Karpas-422 (cell line): ENCODE measurements at regions not wholly inside any gene's neighbourhood (a gene's known extent, or its start where the extent isn't known, plus 50 kb on each side); places are given as distances from the start of the nearest gene placed in this dataset.

ENCODE experiments used
- DNase-seq: peaks from one replicate; pipeline ENCODE4 v3.0.0-alpha.2; 2015
- H2AFZ ChIP-seq: fragments of 200-600 bp; sonication (generic); 2 replicates; pipeline ENCODE4 v1.6.1; 2014; ENCODE audit warnings: antibody characterized with exemption, low read length, mixed read lengths
- H3K27ac ChIP-seq: fragments of 200-600 bp; sonication (generic); 2 replicates; pipeline ENCODE4 v1.5.1; 2014; ENCODE audit warnings: mild to moderate bottlenecking, low read length, moderate library complexity
- H3K27me3 ChIP-seq: fragments of 200-600 bp; sonication (generic); 2 replicates; pipeline ENCODE4 v1.6.1; 2014; ENCODE audit warnings: low read length, mixed read lengths
- H3K36me3 ChIP-seq: fragments of 200-600 bp; sonication (generic); 2 replicates; pipeline ENCODE4 v1.6.1; 2014; ENCODE audit warnings: low read length, mixed read lengths; ENCODE audit not compliant: insufficient read depth
- H3K4me1 ChIP-seq: fragments of 200-600 bp; sonication (generic); 2 replicates; pipeline ENCODE4 v1.6.1; 2014; ENCODE audit warnings: mild to moderate bottlenecking, low read length, mixed read lengths
- H3K4me2 ChIP-seq: fragments of 200-600 bp; sonication (generic); 2 replicates; pipeline ENCODE4 v1.6.1; 2014; ENCODE audit warnings: low read length, low read depth, mild to moderate bottlenecking; ENCODE audit not compliant: poor library complexity, severe bottlenecking
- H3K4me3 ChIP-seq: fragments of 200-600 bp; sonication (generic); 2 replicates; pipeline ENCODE4 v1.5.1; 2014; ENCODE audit warnings: mild to moderate bottlenecking, antibody characterized with exemption, low read length, mixed read lengths
- H3K79me2 ChIP-seq: fragments of 200-600 bp; sonication (generic); 2 replicates; pipeline ENCODE4 v1.6.1; 2014; ENCODE audit warnings: mild to moderate bottlenecking, low read length, mixed read lengths
- H3K9ac ChIP-seq: fragments of 200-600 bp; sonication (generic); 2 replicates; pipeline ENCODE4 v1.6.0; 2014; ENCODE audit warnings: low read length
- H3K9me2 ChIP-seq: fragments of 200-600 bp; sonication (generic), shearing (Covaris generic); replicated peaks from 2 replicates; pipeline ENCODE4 v1.6.0; 2014; ENCODE audit warnings: mild to moderate bottlenecking, low read length, moderate library complexity; ENCODE audit not compliant: insufficient read depth
- H3K9me3 ChIP-seq: fragments of 300-700, 200-600 bp; sonication (generic); 2 replicates; pipeline ENCODE4 v1.6.1; 2014; ENCODE audit warnings: low read length, mixed read lengths
- H4K20me1 ChIP-seq: fragments of 200-600 bp; sonication (generic); 2 replicates; pipeline ENCODE4 v1.6.1; 2014; ENCODE audit warnings: mild to moderate bottlenecking, antibody characterized with exemption, low read length, low read depth; ENCODE audit not compliant: insufficient read depth

DNA sequence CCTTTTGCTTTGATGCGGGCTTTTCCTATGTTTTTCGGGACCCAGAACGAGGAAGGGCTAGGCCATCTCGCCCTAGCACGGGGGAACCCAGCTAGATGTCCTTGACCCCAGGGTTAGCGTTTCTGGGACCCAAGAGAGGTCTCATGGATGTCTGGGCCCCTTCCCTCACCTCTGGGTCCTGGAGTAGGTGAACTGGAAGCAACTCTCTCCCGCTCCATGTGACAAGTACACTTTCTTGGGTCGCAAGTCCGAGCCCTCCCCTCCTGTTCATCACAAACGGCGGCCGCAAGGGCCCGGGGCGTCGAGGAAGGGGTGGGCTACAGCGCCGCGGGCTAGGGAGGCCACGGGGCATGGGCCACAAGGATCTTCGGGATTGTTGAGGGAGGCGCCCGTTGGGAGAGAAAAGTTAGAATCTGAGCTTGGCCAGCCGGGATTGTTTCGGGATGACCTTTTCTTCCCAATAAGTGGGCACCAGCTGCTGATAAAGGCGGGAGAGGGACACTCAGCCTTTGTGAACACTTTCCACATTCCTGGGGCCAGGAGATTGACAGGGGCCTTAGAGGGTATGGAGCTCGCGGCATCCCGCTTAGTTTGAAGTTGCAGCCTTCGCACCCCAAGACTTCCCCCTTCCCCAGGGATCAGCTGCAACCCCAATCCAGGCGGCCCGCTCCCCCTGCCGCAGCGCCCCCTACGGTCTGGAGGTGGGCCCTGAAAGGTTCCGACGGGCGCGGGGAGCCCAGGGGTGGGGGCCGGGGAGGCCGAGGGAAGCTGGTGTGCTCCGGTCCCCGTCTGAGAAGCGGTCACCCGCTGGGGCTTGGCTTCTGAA lies 136.9 kb upstream of the ZIC3 start:
- no peak overlapping the region for H3K4me2 ChIP-seq

DNA sequence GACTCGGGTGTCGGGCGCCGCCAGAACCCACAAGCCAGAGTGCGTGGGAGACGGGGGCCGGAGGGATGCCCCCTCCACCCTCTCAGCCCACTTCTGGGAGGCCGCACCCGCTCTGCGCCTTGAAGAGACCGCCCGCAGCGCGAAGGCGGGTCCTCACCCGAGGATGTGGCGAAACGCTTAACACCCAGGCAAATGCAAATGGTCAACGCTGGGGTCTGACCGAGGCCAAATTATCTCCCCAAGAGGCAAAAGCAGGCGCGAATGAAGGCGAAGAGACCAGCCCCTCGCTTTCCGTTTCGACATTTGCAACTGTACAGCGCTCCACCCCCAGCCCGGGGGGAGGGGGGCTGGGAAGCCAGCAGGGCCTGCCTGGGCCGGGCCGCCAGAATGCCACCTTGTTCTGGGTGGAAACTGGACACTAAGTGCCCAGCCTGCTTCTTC lies 137.7 kb upstream of the ZIC3 start:
- no peak overlapping the region for H3K4me3 ChIP-seq

More for the DNA sequence above, 136.9 kb upstream of the ZIC3 start:
- Histone ChIP-seq H3K9ac (no peak overlapping the region), H3K27ac (no peak overlapping the region), H3K9me2 (no peaks in the 10 kb centered on the region), H3K79me2 (no peaks in the 10 kb centered on the region), H3K4me1 (no peaks in the 10 kb centered on the region), H2AFZ (no peak overlapping the region), H3K9me3 (peaks cover 5% of the 10 kb centered on the region; the same call in 1 of the 2 replicates), H3K4me3 (no peak overlapping the region), H3K27me3 (no peaks in the 10 kb centered on the region), H4K20me1 (no peaks in the 10 kb centered on the region), H3K36me3 (no peaks in the 10 kb centered on the region)
- DNase-seq, result no peak

GRCh38 chrX:137427816-137428215 lies 138.1 kb upstream of the ZIC3 start:
- no peaks in the 10 kb centered on the region for H3K27me3 ChIP-seq
- H3K4me2 ChIP-seq, result no peak overlapping the region
- H3K9me2 ChIP-seq, result no peaks in the 10 kb centered on the region
- H3K9me3 ChIP-seq, result peaks cover 5% of the 10 kb centered on the region; the same call in 1 of the 2 replicates
- H3K79me2 ChIP-seq, result no peaks in the 10 kb centered on the region
- no peak for DNase-seq
- H3K9ac ChIP-seq, result no peak overlapping the region
- no peaks in the 10 kb centered on the region for H3K36me3 ChIP-seq
- H4K20me1 ChIP-seq, result no peaks in the 10 kb centered on the region
- no peaks in the 10 kb centered on the region for H3K4me1 ChIP-seq
- H3K27ac ChIP-seq, result no peak overlapping the region
- H2AFZ ChIP-seq, result no peak overlapping the region
- H3K4me3 ChIP-seq, result no peak overlapping the region

More for the DNA sequence above, 137.7 kb upstream of the ZIC3 start:
- H3K4me1 ChIP-seq, result no peaks in the 10 kb centered on the region
- no peak overlapping the region for H3K4me2 ChIP-seq
- no peaks in the 10 kb centered on the region for H3K36me3 ChIP-seq
- no peak for DNase-seq
- no peak overlapping the region for H3K27ac ChIP-seq
- no peaks in the 10 kb centered on the region for H4K20me1 ChIP-seq
- no peak overlapping the region for H2AFZ ChIP-seq
- H3K9me2 ChIP-seq, result no peaks in the 10 kb centered on the region
- H3K27me3 ChIP-seq, result no peaks in the 10 kb centered on the region
- no peaks in the 10 kb centered on the region for H3K79me2 ChIP-seq
- peaks cover 5% of the 10 kb centered on the region; the same call in 1 of the 2 replicates for H3K9me3 ChIP-seq
- no peak overlapping the region for H3K9ac ChIP-seq

DNA sequence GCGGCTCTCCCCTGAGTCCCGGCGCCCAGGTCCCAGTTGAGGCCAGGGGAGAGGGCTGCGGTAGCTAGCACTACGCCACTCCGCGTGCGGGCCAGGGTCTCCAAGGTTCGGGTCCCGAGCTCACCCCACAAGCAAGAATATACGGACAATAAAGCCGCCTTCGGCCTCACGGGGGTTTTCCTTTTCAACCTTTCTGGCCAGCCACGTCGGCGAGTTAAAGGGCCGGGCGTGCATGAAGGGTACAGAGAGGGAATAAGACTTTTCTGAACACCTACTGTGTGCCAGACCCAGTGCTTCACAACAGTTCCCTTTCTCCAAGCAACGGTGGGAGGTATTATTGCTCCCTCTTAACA lies 138.5 kb upstream of the ZIC3 start:
- no peak overlapping the region for H2AFZ ChIP-seq
- no peaks in the 10 kb centered on the region for H4K20me1 ChIP-seq
- H3K79me2 ChIP-seq, result no peaks in the 10 kb centered on the region
- H3K9me3 ChIP-seq, result peaks cover 5% of the 10 kb centered on the region; the same call in 1 of the 2 replicates
- no peaks in the 10 kb centered on the region for H3K9me2 ChIP-seq
- no peak for DNase-seq
- no peaks in the 10 kb centered on the region for H3K4me1 ChIP-seq
- H3K27ac ChIP-seq, result no peak overlapping the region
- H3K4me3 ChIP-seq, result no peak overlapping the region
- H3K9ac ChIP-seq, result no peak overlapping the region
- H3K36me3 ChIP-seq, result no peaks in the 10 kb centered on the region
- H3K4me2 ChIP-seq, result no peak overlapping the region
- H3K27me3 ChIP-seq, result no peaks in the 10 kb centered on the region

DNA sequence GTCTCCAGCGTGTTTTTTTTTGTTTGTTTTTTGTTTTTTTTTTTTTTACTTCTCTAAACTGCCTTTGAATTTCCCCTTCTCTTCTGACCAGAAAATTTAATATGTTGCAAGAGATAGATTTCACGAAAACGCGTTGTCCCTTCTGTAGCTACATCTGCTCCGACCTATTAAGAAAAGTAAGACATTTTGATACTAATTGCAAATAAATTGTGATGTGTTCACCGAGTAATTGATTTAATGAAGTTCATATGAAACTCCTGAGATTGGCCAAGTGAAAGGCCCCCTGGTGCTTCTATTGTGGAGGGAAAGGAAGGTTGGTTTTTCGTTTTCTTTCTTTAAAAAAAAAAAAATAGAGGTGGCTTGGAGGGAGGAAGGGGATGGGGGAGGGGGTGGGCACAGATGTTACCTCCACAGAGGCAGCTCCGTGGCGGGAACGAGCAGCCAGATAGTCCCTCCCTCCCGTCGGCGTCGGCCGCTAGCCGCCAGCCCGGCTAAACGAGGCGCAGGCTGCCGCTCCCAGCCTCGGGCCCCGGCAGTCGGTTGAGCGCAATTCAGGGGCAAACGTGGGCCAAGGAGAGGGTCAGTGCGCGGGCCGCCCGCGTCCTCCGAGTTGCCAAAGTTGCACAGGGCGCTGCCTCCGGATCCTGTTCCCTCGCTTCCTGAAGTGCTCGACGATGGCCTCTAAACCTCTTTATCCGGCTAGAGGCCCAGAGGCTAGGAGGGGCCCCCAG lies 139.1 kb upstream of the ZIC3 start:
- Histone ChIP-seq H3K36me3 (no peaks in the 10 kb centered on the region), H3K27me3 (no peaks in the 10 kb centered on the region), H3K9me2 (no peaks in the 10 kb centered on the region), H3K79me2 (no peaks in the 10 kb centered on the region), H3K4me3 (no peak overlapping the region), H3K9me3 (peaks cover 5% of the 10 kb centered on the region; the same call in 1 of the 2 replicates), H3K9ac (no peak overlapping the region), H3K27ac (no peak overlapping the region), H3K4me1 (no peaks in the 10 kb centered on the region), H2AFZ (no peak overlapping the region), H4K20me1 (no peaks in the 10 kb centered on the region), H3K4me2 (no peak overlapping the region)
- no peak for DNase-seq

GRCh38 chrX:137425986-137426385 lies 139.9 kb upstream of the ZIC3 start:
- Histone ChIP-seq H3K27ac (no peak overlapping the region), H4K20me1 (no peaks in the 10 kb centered on the region), H3K9ac (no peak overlapping the region), H3K4me1 (no peaks in the 10 kb centered on the region), H3K79me2 (no peaks in the 10 kb centered on the region), H2AFZ (no peak overlapping the region), H3K4me2 (no peak overlapping the region), H3K9me2 (no peaks in the 10 kb centered on the region), H3K9me3 (peaks cover 5% of the 10 kb centered on the region; the same call in 1 of the 2 replicates), H3K27me3 (no peaks in the 10 kb centered on the region), H3K36me3 (no peaks in the 10 kb centered on the region), H3K4me3 (no peak overlapping the region)
- no peak for DNase-seq

- Histone ChIP-seq H3K4me2 (no peak overlapping the region), H3K9me3 (0 out of 2 replicates have a peak, but pooled peaks cover 2% of the 10 kb centered on the region), H3K79me2 (no peaks in the 10 kb centered on the region), H2AFZ (no peak overlapping the region), H3K9ac (no peak overlapping the region), H3K27me3 (no peaks in the 10 kb centered on the region), H3K36me3 (no peaks in the 10 kb centered on the region), H3K4me1 (no peaks in the 10 kb centered on the region), H4K20me1 (no peaks in the 10 kb centered on the region), H3K9me2 (no peaks in the 10 kb centered on the region), H3K27ac (no peak overlapping the region), H3K4me3 (no peak overlapping the region)
- DNase-seq, result no peak
Observed at GRCh38 chrX:137425273-137425902, 140.5 kb upstream of the ZIC3 start.

DNA sequence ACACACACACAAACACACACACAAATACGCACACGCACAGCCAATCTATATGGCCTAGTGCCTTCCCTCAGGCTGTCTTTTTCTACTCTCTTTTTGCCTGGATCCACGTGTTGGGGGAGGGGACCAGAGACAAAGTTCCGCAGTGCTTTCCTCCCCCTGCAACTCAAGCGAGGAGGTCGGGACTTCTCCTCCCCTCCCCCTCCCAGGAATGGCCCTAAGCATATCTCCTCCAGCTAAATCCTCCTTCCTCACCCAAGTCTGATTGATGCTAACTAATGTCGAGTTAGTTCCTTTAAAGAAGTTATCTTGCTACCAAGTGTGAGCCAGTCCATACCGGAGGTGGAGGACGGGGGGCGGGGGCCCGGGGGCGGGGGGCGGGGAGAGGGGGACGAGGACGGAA lies 141.2 kb upstream of the ZIC3 start:
- H3K9me2 ChIP-seq, result no peaks in the 10 kb centered on the region

More for the DNA sequence above, 141.2 kb upstream of the ZIC3 start:
- Histone ChIP-seq H2AFZ (no peak overlapping the region), H3K79me2 (no peaks in the 10 kb centered on the region), H3K36me3 (no peaks in the 10 kb centered on the region), H3K4me3 (no peak overlapping the region), H3K4me1 (no peaks in the 10 kb centered on the region), H4K20me1 (no peaks in the 10 kb centered on the region), H3K27ac (no peak overlapping the region), H3K27me3 (no peaks in the 10 kb centered on the region), H3K9ac (no peak overlapping the region), H3K9me3 (0 out of 2 replicates have a peak, but pooled peaks cover 2% of the 10 kb centered on the region), H3K4me2 (no peak overlapping the region)
- DNase-seq, result no peak
